GM19351 (cell line): ENCODE measurements at regions not wholly inside any gene's neighbourhood (a gene's known extent, or its start where the extent isn't known, plus 50 kb on each side); places are given as distances from the start of the nearest gene placed in this dataset.
"Not testable (repeated sequence)": the region's sequence is repeated elsewhere in the genome, so short reads cannot be mapped to it uniquely, and the experiment has no call there.

Source experiments
- ATAC-seq: cut with Tn5 transposase; IDR thresholded peaks from one replicate; pipeline ENCODE4 v1.9.1; 2021; ENCODE audit warnings: mild to moderate bottlenecking, moderate library complexity; ENCODE audit not compliant: unreplicated experiment

GRCh38 chr15:81839387-81839786 is 206.4 kb downstream of the MEX3B start:
- ATAC-seq: no peak

GRCh38 chr15:81835731-81836130 is 210.1 kb downstream of the MEX3B start:
- ATAC-seq: no peak

GRCh38 chr15:81830520-81830919 is 215.3 kb downstream of the MEX3B start:
- no peak for ATAC-seq

- ATAC-seq: no peak
Observed at GRCh38 chr15:81829918-81830317, 215.9 kb downstream of the MEX3B start.

GRCh38 chr15:81828135-81828534 is 217.7 kb downstream of the MEX3B start:
- ATAC-seq: no peak

- no peak for ATAC-seq
Observed at GRCh38 chr15:81825136-81825535, 220.7 kb downstream of the MEX3B start.

- not testable (repeated sequence) for ATAC-seq
Observed at GRCh38 chr15:81822587-81822986, 223.2 kb downstream of the MEX3B start.

- ATAC-seq: no peak
Observed at GRCh38 chr15:81819924-81820635, 225.7 kb downstream of the MEX3B start.

- ATAC-seq: no peak
Observed at GRCh38 chr15:81814882-81815455, 230.8 kb downstream of the MEX3B start.

GRCh38 chr15:81813215-81813614 is 232.6 kb downstream of the MEX3B start:
- no peak for ATAC-seq

GRCh38 chr15:81812456-81812855 is 233.4 kb downstream of the MEX3B start:
- no peak for ATAC-seq

GRCh38 chr15:81811736-81812135 is 234.1 kb downstream of the MEX3B start:
- ATAC-seq: no peak

- ATAC-seq: no peak
Observed at GRCh38 chr15:81809543-81809942, 236.3 kb downstream of the MEX3B start.

- ATAC-seq: no peak
Observed at GRCh38 chr15:81807806-81808205, 238.0 kb downstream of the MEX3B start.

GRCh38 chr15:81807186-81807585 is 238.6 kb downstream of the MEX3B start:
- no peak for ATAC-seq

GRCh38 chr15:81795899-81796298 is 249.9 kb downstream of the MEX3B start:
- no peak for ATAC-seq

- ATAC-seq: no peak
Observed at GRCh38 chr15:81792646-81793045, 253.2 kb downstream of the MEX3B start.

GRCh38 chr15:81791322-81791721 is 254.5 kb downstream of the MEX3B start:
- ATAC-seq: not testable (repeated sequence)

GRCh38 chr15:81789403-81789802 is 256.4 kb downstream of the MEX3B start:
- no peak for ATAC-seq

- no peak for ATAC-seq
Observed at GRCh38 chr15:81786776-81787175, 259.0 kb downstream of the MEX3B start.

- ATAC-seq: no peak
Observed at GRCh38 chr15:81785679-81786078, 260.1 kb downstream of the MEX3B start.

GRCh38 chr15:81785181-81785580 is 260.6 kb downstream of the MEX3B start:
- ATAC-seq: no peak

GRCh38 chr15:81784751-81785150 is 261.1 kb downstream of the MEX3B start:
- no peak for ATAC-seq
